Lower leg skin (tissue), 4 donors: ENCODE measurements at regions not wholly inside any gene's neighbourhood (a gene's known extent, or its start where the extent isn't known, plus 50 kb on each side); places are given as distances from the start of the nearest gene placed in this dataset.

Experiments
- DNase-seq, 2 donors: peaks; one replicate each; pipeline ENCODE4 v3.0.0-alpha.2; 2019; ENCODE audit warnings: low spot score in 2 of 2
- H3K4me3 ChIP-seq: fragments of 200-600 bp; sonication (generic); 2 replicates; pipeline ENCODE4 v1.5.1; 2017; ENCODE audit warnings: mild to moderate bottlenecking, low read depth; ENCODE audit not compliant: poor library complexity, severe bottlenecking
- CTCF ChIP-seq, 3 donors: fragments of 450-650 bp; IDR thresholded peaks; one replicate each; pipeline ENCODE4 v1.5.1; 2016; ENCODE audit warnings: antibody characterized with exemption in 3 of 3, mild to moderate bottlenecking in 3 of 3, moderate library complexity in 2 of 3
- POLR2A ChIP-seq, 2 donors: fragments of 450-650 bp; IDR thresholded peaks; one replicate each; pipeline ENCODE4 v1.6.1; 2016 to 2017; ENCODE audit warnings: antibody characterized with exemption in 2 of 2, mild to moderate bottlenecking in 1 of 2, moderate library complexity in 1 of 2
- WGBS, 2 donors: methylation state at CpG; one replicate each; pipeline ENCODE4 v1.1.5; 2018; 5-methylcytosine and 5-hydroxymethylcytosine counted together
- intact Hi-C: fragments of 100-400 bp; cut with DNase I; formaldehyde crosslinking; loops from one replicate; pipeline ENCODE4 v1.15.0; 2023; ENCODE audit warnings: low total_unique reads

GRCh38 chr9:1337169-1337568 is 287.0 kb downstream of the DMRT2 start:
- intact Hi-C loops: no loop called here
- no peak overlapping the region for H3K4me3 ChIP-seq
- no peak for TF ChIP-seq POLR2A (IDR thresholded peaks at IDR 0.05)
- TF ChIP-seq CTCF (IDR thresholded peaks at IDR 0.05): no peak
- DNase-seq: no peak
- 35 to 45% methylated on average over 2 of the region's 2 CpGs for WGBS, 2 donors

GRCh38 chr9:1340390-1340789 is 290.2 kb downstream of the DMRT2 start:
- TF ChIP-seq POLR2A (IDR thresholded peaks at IDR 0.05) (no peak), CTCF (IDR thresholded peaks at IDR 0.05) (no peak)
- H3K4me3 ChIP-seq: no peak overlapping the region
- intact Hi-C loops: no loop called here
- no peak for DNase-seq

- intact Hi-C loops: no loop called here
- 76 to 88% methylated on average over 3 of the region's 3 CpGs for WGBS, 2 donors
- TF ChIP-seq CTCF (IDR thresholded peaks at IDR 0.05): no peak
- TF ChIP-seq POLR2A (IDR thresholded peaks at IDR 0.05): no peak
- DNase-seq: no peak
- H3K4me3 ChIP-seq: no peak overlapping the region
Measured at GRCh38 chr9:1353291-1353690, 303.1 kb downstream of the DMRT2 start.

GRCh38 chr9:1354086-1354485 is 303.9 kb downstream of the DMRT2 start:
- no peak for DNase-seq
- intact Hi-C loops: no loop called here
- 65 to 77% methylated on average over 5 of the region's 5 CpGs for WGBS, 2 donors
- TF ChIP-seq CTCF (IDR thresholded peaks at IDR 0.05) (no peak), POLR2A (IDR thresholded peaks at IDR 0.05) (no peak)
- no peak overlapping the region for H3K4me3 ChIP-seq

- intact Hi-C loops: no loop called here
- TF ChIP-seq POLR2A (IDR thresholded peaks at IDR 0.05): no peak
- TF ChIP-seq CTCF (IDR thresholded peaks at IDR 0.05): no peak
- no peak for DNase-seq
- 64 to 69% methylated on average over 4 of the region's 4 CpGs for WGBS, 2 donors
- H3K4me3 ChIP-seq: no peak overlapping the region
Measured at GRCh38 chr9:1354606-1355005, 304.4 kb downstream of the DMRT2 start.

GRCh38 chr9:1355656-1356055 is 305.5 kb downstream of the DMRT2 start:
- no peak for DNase-seq
- intact Hi-C loops: no loop called here
- no peak overlapping the region for H3K4me3 ChIP-seq
- 57 to 58% methylated on average over 1 of the region's 1 CpG for WGBS, 2 donors
- TF ChIP-seq CTCF (IDR thresholded peaks at IDR 0.05) (no peak), POLR2A (IDR thresholded peaks at IDR 0.05) (no peak)
